Esophagus (tissue), 2 donors: ENCODE measurements at regions not wholly inside any gene's neighbourhood (a gene's known extent, or its start where the extent isn't known, plus 50 kb on each side); places are given as distances from the start of the nearest gene placed in this dataset.
"Not testable (repeated sequence)": the region's sequence is repeated elsewhere in the genome, so short reads cannot be mapped to it uniquely, and the experiment has no call there.

Source experiments
- H3K27ac ChIP-seq, 2 donors: one replicate each; pipeline ENCODE4 v1.5.1; 2013; ENCODE audit warnings: low read depth in 2 of 2, mild to moderate bottlenecking in 2 of 2, inconsistent platforms in 1 of 2, low read length in 1 of 2, moderate library complexity in 1 of 2
- H3K27me3 ChIP-seq, 2 donors: one replicate each; pipeline ENCODE4 v1.6.1; 2013; ENCODE audit warnings: low read length in 2 of 2, control low read depth in 1 of 2, mild to moderate bottlenecking in 1 of 2; ENCODE audit not compliant: insufficient read depth in 2 of 2, control insufficient read depth in 1 of 2
- H3K36me3 ChIP-seq, 2 donors: one replicate each; pipeline ENCODE4 v1.6.1; 2013; ENCODE audit warnings: low read length in 1 of 2; ENCODE audit not compliant: control insufficient read depth in 2 of 2, insufficient read depth in 2 of 2
- H3K4me1 ChIP-seq, 2 donors: one replicate each; pipeline ENCODE4 v1.6.1; 2013; ENCODE audit warnings: low read length in 1 of 2; ENCODE audit not compliant: control insufficient read depth in 2 of 2, insufficient read depth in 2 of 2
- H3K4me3 ChIP-seq, 2 donors: one replicate each; pipeline ENCODE4 v1.5.1; 2013; ENCODE audit warnings: low read length in 2 of 2, mild to moderate bottlenecking in 2 of 2, low read depth in 1 of 2, moderate library complexity in 1 of 2
- H3K9me3 ChIP-seq, 2 donors: one replicate each; pipeline ENCODE4 v1.6.1; 2013; ENCODE audit warnings: mild to moderate bottlenecking in 2 of 2, low read depth in 1 of 2, low read length in 1 of 2, moderate library complexity in 1 of 2; ENCODE audit not compliant: control insufficient read depth in 2 of 2, insufficient read depth in 1 of 2
- WGBS, 2 donors: extraction: QIAGEN DNeasy Blood & Tissue Kit; methylation state at CpG; one replicate each; pipeline ENCODE4 v1.1.7; 2013; 5-methylcytosine and 5-hydroxymethylcytosine counted together
- donor health status: healthy with polysubstance abuse.
- donor health status: Bipolar disorder and iron deficiency.

DNA sequence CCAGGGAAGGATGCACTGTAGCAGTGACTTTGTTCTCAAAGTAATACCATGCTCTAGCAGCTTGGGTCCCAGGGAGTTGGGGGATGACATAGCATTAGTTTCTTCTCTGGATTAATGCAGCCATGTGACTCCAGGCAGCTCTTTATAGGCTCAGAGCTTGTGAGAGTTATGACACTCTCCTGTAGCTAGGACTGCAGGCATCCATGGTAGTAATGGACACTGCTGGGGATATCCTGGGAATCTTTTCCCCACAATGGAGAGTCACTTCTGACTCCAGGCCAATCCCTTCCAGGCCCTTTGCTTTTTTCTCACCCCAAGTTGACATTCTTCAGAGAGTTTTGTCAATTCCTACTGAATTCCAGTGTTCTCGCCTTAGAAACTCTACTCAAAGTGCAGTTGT lies 270.9 kb downstream of the COG6 start:
- Histone ChIP-seq H3K4me3 (no peak overlapping the region), H3K36me3 (no peaks in the 10 kb centered on the region), H3K27ac (no peak overlapping the region), H3K4me1 (no peaks in the 10 kb centered on the region), H3K9me3 (peaks cover 0 to 4% of the 10 kb centered on the region in 2 donors), H3K27me3 (peaks cover 0 to under 1% of the 10 kb centered on the region in 2 donors)
- whole genome bisulfite sequencing, 2 donors: 92 to 95% methylated on average over 1 of the region's 1 CpG

DNA sequence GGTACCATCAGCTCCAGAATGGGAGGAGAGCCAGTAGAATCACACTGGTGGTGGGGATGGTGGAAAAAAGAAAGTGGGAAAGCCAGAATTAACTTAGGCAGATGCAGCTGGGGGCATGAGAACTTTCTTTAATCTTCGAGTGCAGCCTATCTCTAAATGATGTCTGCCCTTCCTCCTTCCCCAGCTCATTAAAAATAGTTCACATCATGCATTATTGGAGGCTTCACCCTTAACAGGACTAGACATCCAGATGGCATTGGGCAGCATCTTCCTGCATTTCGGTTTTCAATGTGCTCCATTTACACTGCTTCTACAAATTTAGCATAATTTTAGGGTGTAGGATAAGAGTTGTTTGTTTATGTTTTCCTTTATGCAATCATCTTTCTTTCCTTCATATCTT lies 272.8 kb downstream of the COG6 start:
- WGBS, 2 donors: 78 to 81% methylated on average over 2 of the region's 2 CpGs

GRCh38 chr13:39929583-39929982 lies 274.1 kb downstream of the COG6 start:
- Histone ChIP-seq H3K36me3 (no peaks in the 10 kb centered on the region), H3K4me3 (no peak overlapping the region), H3K4me1 (no peaks in the 10 kb centered on the region), H3K27me3 (no peaks in the 10 kb centered on the region), H3K27ac (no peak overlapping the region), H3K9me3 (peaks cover 0 to 4% of the 10 kb centered on the region in 2 donors)
- WGBS, 2 donors: 43 to 63% methylated on average over 1 of the region's 1 CpG

More for the DNA sequence above, 272.8 kb downstream of the COG6 start:
- no peaks in the 10 kb centered on the region for H3K27me3 ChIP-seq
- peaks cover 0 to 4% of the 10 kb centered on the region in 2 donors for H3K9me3 ChIP-seq
- H3K36me3 ChIP-seq: no peaks in the 10 kb centered on the region
- H3K27ac ChIP-seq: no peak overlapping the region
- no peak overlapping the region for H3K4me3 ChIP-seq
- no peaks in the 10 kb centered on the region for H3K4me1 ChIP-seq

DNA sequence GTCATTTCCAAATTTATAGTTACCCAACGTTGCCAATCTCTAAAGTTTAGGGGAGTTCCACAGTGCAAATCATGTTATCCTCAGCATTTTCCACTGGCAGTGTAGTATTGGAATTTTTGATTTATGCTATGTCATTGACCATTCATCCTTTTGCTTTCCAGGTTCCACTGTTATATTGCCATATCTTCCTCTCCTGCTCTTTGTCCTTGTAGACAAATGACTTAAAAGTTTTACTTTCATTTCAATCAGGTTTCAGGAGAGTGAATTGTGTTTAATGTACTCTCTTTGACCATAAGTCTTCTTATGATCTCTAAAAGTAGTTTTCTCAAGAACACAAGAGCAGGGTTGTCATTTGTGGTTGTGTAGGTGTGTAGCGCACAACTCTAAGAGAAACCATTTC lies 274.6 kb downstream of the COG6 start:
- H3K27me3 ChIP-seq: no peaks in the 10 kb centered on the region
- no peak overlapping the region for H3K27ac ChIP-seq
- no peaks in the 10 kb centered on the region for H3K4me1 ChIP-seq
- no peak overlapping the region for H3K4me3 ChIP-seq
- H3K36me3 ChIP-seq: no peaks in the 10 kb centered on the region
- 72 to 76% methylated on average over 2 of the region's 2 CpGs for WGBS, 2 donors
- H3K9me3 ChIP-seq: peaks cover 0 to 4% of the 10 kb centered on the region in 2 donors

GRCh38 chr13:39930544-39931444 lies 275.3 kb downstream of the COG6 start:
- H3K4me3 ChIP-seq: no peak overlapping the region
- 77 to 83% methylated on average over 6 of the region's 6 CpGs for WGBS, 2 donors
- peaks cover 0 to 3% of the 10 kb centered on the region in 2 donors for H3K9me3 ChIP-seq

GRCh38 chr13:39931505-39931904 lies 276.0 kb downstream of the COG6 start:
- Histone ChIP-seq H3K27ac (no peak overlapping the region), H3K36me3 (no peaks in the 10 kb centered on the region), H3K9me3 (no peaks in the 10 kb centered on the region), H3K4me1 (no peaks in the 10 kb centered on the region), H3K4me3 (no peak overlapping the region), H3K27me3 (no peaks in the 10 kb centered on the region)
- 89 to 92% methylated on average over 2 of the region's 2 CpGs for WGBS, 2 donors

More at GRCh38 chr13:39930544-39931444, 275.3 kb downstream of the COG6 start:
- Histone ChIP-seq H3K4me1 (no peaks in the 10 kb centered on the region), H3K36me3 (no peaks in the 10 kb centered on the region), H3K27ac (no peak overlapping the region), H3K27me3 (no peaks in the 10 kb centered on the region)

DNA sequence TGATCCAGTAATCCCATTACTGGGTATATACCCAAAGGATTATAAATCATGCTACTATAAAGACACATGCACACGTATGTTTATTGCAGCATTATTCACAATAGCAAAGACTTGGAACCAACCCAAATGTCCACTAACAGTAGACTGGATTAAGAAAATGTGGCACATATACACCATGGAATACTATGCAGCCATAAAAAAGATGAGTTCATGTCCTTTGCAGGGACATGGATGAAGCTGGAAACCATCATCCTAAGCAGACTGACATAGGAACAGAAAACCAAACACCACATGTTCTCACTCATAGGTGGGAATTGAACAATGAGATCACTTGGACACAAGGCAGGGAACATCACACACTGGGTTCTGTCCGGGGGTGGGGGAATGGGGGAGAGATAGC lies 277.1 kb downstream of the COG6 start:
- WGBS, 2 donors: 47 to 77% methylated on average over 2 of the region's 2 CpGs
- H3K9me3 ChIP-seq, H3K36me3 ChIP-seq, H3K4me1 ChIP-seq, H3K4me3 ChIP-seq, H3K27ac ChIP-seq, H3K27me3 ChIP-seq: not testable (repeated sequence)

GRCh38 chr13:39935155-39935554 lies 279.7 kb downstream of the COG6 start:
- WGBS, 2 donors: 0 to 27% methylated on average over 1 of the region's 1 CpG
- Histone ChIP-seq H3K4me3 (no peak overlapping the region), H3K27ac (no peak overlapping the region), H3K9me3 (no peaks in the 10 kb centered on the region), H3K36me3 (no peaks in the 10 kb centered on the region), H3K27me3 (no peaks in the 10 kb centered on the region), H3K4me1 (no peaks in the 10 kb centered on the region)

- Histone ChIP-seq H3K4me1 (peaks cover 0 to 2% of the 10 kb centered on the region in 2 donors), H3K27me3 (no peaks in the 10 kb centered on the region), H3K9me3 (no peaks in the 10 kb centered on the region), H3K4me3 (no peak overlapping the region), H3K27ac (no peak overlapping the region), H3K36me3 (no peaks in the 10 kb centered on the region)
- WGBS, 2 donors: 67 to 83% methylated on average over 2 of the region's 2 CpGs
Observed at GRCh38 chr13:39938596-39938995, 283.1 kb downstream of the COG6 start.

DNA sequence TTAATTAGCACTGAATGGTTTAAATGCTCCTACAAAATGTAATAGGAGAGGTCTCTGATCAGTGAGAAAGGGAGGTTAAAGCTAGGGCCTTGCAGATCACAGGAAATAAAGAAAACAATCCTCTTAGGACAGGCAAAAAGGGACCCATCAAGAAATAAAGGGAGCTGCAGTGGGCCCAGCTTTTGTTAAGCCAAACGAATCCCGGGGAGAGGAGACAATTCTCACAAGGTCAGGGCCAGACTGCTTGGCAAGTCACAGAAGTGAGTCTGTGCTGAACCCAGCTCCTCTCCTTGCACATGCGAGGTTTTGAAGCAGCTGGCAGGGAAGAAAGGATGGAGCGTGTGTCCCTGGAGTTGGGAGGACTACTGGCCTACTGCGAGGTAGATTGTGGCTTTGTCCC lies 285.8 kb downstream of the COG6 start:
- H3K27me3 ChIP-seq: no peaks in the 10 kb centered on the region
- WGBS, 2 donors: 86 to 90% methylated on average over 5 of the region's 5 CpGs
- no peaks in the 10 kb centered on the region for H3K36me3 ChIP-seq
- no peak overlapping the region for H3K4me3 ChIP-seq
- H3K4me1 ChIP-seq: peaks cover 3 to 5% of the 10 kb centered on the region in 2 donors
- no peak overlapping the region for H3K27ac ChIP-seq
- H3K9me3 ChIP-seq: no peaks in the 10 kb centered on the region
